GM23338 (cell line): ENCODE measurements at regions not wholly inside any gene's neighbourhood (a gene's known extent, or its start where the extent isn't known, plus 50 kb on each side); places are given as distances from the start of the nearest gene placed in this dataset.

Experiments used
- ATAC-seq: fragments of 200-7000 bp; cut with Tn5 transposase; 3 replicates; pipeline ENCODE4 v1.9.1; 2020
- DNase-seq: peaks from one replicate; pipeline ENCODE4 v3.0.0-alpha.2; 2015; ENCODE audit warnings: low spot score
- H2AFZ ChIP-seq: fragments of 200-600 bp; sonication (generic); 2 replicates; pipeline ENCODE4 v1.8.0; 2016; ENCODE audit warnings: antibody characterized with exemption, mild to moderate bottlenecking, moderate library complexity
- H3F3A ChIP-seq: fragments of 200-600 bp; sonication (generic); replicated peaks from 2 replicates; pipeline ENCODE4 v1.8.0; 2017; ENCODE audit warnings: antibody characterized with exemption, mixed run types, low read depth
- H3K27ac ChIP-seq: fragments of 200-600 bp; sonication (generic); 2 replicates; pipeline ENCODE4 v1.6.1; 2016; ENCODE audit warnings: low read depth
- H3K27me3 ChIP-seq: fragments of 200-600 bp; sonication (generic); 2 replicates; pipeline ENCODE4 v1.8.0; 2016; ENCODE audit warnings: mild to moderate bottlenecking, mixed run types, moderate library complexity; ENCODE audit not compliant: insufficient read depth
- H3K36me3 ChIP-seq: fragments of 200-600 bp; sonication (generic); 2 replicates; pipeline ENCODE4 v1.8.0; 2016; ENCODE audit warnings: mild to moderate bottlenecking; ENCODE audit not compliant: insufficient read depth
- H3K4me1 ChIP-seq: fragments of 200-600 bp; sonication (generic); 2 replicates; pipeline ENCODE4 v1.8.0; 2016; ENCODE audit warnings: mild to moderate bottlenecking, moderate library complexity; ENCODE audit not compliant: insufficient read depth
- H3K4me2 ChIP-seq: fragments of 200-600 bp; sonication (generic); 2 replicates; pipeline ENCODE4 v1.7.1; 2017; ENCODE audit warnings: mixed run types
- H3K4me3 ChIP-seq: fragments of 200-600 bp; sonication (generic); 2 replicates; pipeline ENCODE4 v1.6.1; 2016; ENCODE audit warnings: mixed run types
- H3K79me2 ChIP-seq: fragments of 200-600 bp; sonication (generic); replicated peaks from 2 replicates; pipeline ENCODE4 v1.8.0; 2017; ENCODE audit warnings: mild to moderate bottlenecking; ENCODE audit not compliant: insufficient read depth
- H3K9me2 ChIP-seq: fragments of 200-600 bp; sonication (generic); 2 replicates; pipeline ENCODE4 v1.8.0; 2017; ENCODE audit not compliant: insufficient read depth
- H4K20me1 ChIP-seq: fragments of 200-600 bp; sonication (generic); replicated peaks from 2 replicates; pipeline ENCODE4 v1.8.0; 2017; ENCODE audit warnings: mild to moderate bottlenecking; ENCODE audit not compliant: insufficient read depth
- H3K27ac Mint-ChIP-seq: 2 replicates; pipeline ENCODE4 v1.8.0; 2020; ENCODE audit warnings: inconsistent platforms, mild to moderate bottlenecking, moderate library complexity, mixed read lengths
- H3K27me3 Mint-ChIP-seq: 3 replicates; pipeline ENCODE4 v1.8.0; 2022; ENCODE audit warnings: low read depth, mild to moderate bottlenecking, moderate library complexity, mixed read lengths, inconsistent platforms; ENCODE audit not compliant: insufficient read depth, poor library complexity
- H3K36me3 Mint-ChIP-seq: 3 replicates; pipeline ENCODE4 v1.8.0; 2021; ENCODE audit warnings: low read depth, mild to moderate bottlenecking, inconsistent platforms, moderate library complexity, mixed read lengths
- H3K4me1 Mint-ChIP-seq: 3 replicates; pipeline ENCODE4 v1.8.0; 2020; ENCODE audit warnings: mild to moderate bottlenecking, inconsistent platforms, mixed read lengths
- H3K4me3 Mint-ChIP-seq: 3 replicates; pipeline ENCODE4 v1.8.0; 2021; ENCODE audit warnings: moderate library complexity, mild to moderate bottlenecking, inconsistent platforms, mixed read lengths
- H3K9me3 Mint-ChIP-seq: 3 replicates; pipeline ENCODE4 v1.8.0; 2020; ENCODE audit warnings: moderate library complexity, mild to moderate bottlenecking, inconsistent platforms, mixed read lengths
- CREB1 ChIP-seq: fragments of 250-450 bp; sonication (Bioruptor Pico); IDR thresholded peaks from 2 replicates; pipeline ENCODE4 v1.5.0; 2020; ENCODE audit warnings: low read depth, mild to moderate bottlenecking, moderate library complexity
- CTCF ChIP-seq, 2 experiments: fragments of 200-600 bp in 1 of 2; sonication (generic) in 1 of 2; conservative IDR thresholded peaks; 2 replicates each; pipeline versions ENCODE4 v1.5.1 to v1.6.1; 2016 to 2017; ENCODE audit warnings: antibody characterized with exemption in 2 of 2, low read depth in 2 of 2, mild to moderate bottlenecking in 2 of 2, moderate library complexity in 1 of 2
- ETS1 ChIP-seq: IDR thresholded peaks from 2 replicates; pipeline ENCODE4 v1.6.1; 2016; ENCODE audit warnings: antibody characterized with exemption
- EZH2 ChIP-seq: fragments of 200-600 bp; sonication (generic); IDR thresholded peaks from one replicate; pipeline ENCODE4 v1.8.0; 2017; ENCODE audit warnings: antibody characterized with exemption, mild to moderate bottlenecking, low read depth; ENCODE audit not compliant: unreplicated experiment
- EZH2phosphoT487 ChIP-seq: fragments of 200-600 bp; sonication (generic); IDR thresholded peaks from one replicate; pipeline ENCODE4 v1.8.1; 2018; ENCODE audit warnings: antibody characterized with exemption; ENCODE audit not compliant: unreplicated experiment
- JUNB ChIP-seq: IDR thresholded peaks from one replicate; pipeline ENCODE4 v1.6.1; 2016; ENCODE audit warnings: antibody characterized with exemption; ENCODE audit not compliant: unreplicated experiment
- NANOG ChIP-seq: IDR thresholded peaks from 2 replicates; pipeline ENCODE4 v1.6.1; 2016; ENCODE audit warnings: antibody characterized with exemption, borderline replicate concordance
- POLR2AphosphoS5 ChIP-seq: IDR thresholded peaks from 2 replicates; pipeline ENCODE4 v1.6.1; 2016; ENCODE audit warnings: antibody characterized with exemption, low read depth
- REST ChIP-seq: IDR thresholded peaks from one replicate; pipeline ENCODE4 v1.6.1; 2018; ENCODE audit warnings: antibody characterized with exemption; ENCODE audit not compliant: unreplicated experiment
- STAT1 ChIP-seq: IDR thresholded peaks from one replicate; pipeline ENCODE4 v1.6.1; 2016; ENCODE audit warnings: antibody characterized with exemption; ENCODE audit not compliant: unreplicated experiment
- ZNF114 ChIP-seq: fragments of 250-450 bp; sonication (Bioruptor Pico); IDR thresholded peaks from 2 replicates; pipeline ENCODE4 v1.5.0; 2020; ENCODE audit warnings: mild to moderate bottlenecking, moderate library complexity
- ZNF331 ChIP-seq: fragments of 250-450 bp; sonication (Bioruptor Pico); IDR thresholded peaks from 2 replicates; pipeline ENCODE4 v1.5.0; 2020; ENCODE audit warnings: low read depth, mild to moderate bottlenecking, moderate library complexity
- ZNF462 ChIP-seq: fragments of 250-450 bp; sonication (Bioruptor Pico); IDR thresholded peaks from 2 replicates; pipeline ENCODE4 v1.5.0; 2020; ENCODE audit warnings: mild to moderate bottlenecking, moderate library complexity

GRCh38 chr2:19579461-19579860 lies 221.0 kb upstream of the OSR1 start:
- Histone ChIP-seq H3K9me2 (no peaks in the 10 kb centered on the region), H3K4me2 (no peak overlapping the region), H4K20me1 (no peaks in the 10 kb centered on the region), H3K27me3 (no peaks in the 10 kb centered on the region), H3K27ac (no peak overlapping the region), H3K36me3 (no peaks in the 10 kb centered on the region), H3K79me2 (no peaks in the 10 kb centered on the region), H3K4me3 (no peak overlapping the region), H3K4me1 (0 out of 2 replicates have a peak, but pooled peaks cover 4% of the 10 kb centered on the region), H2AFZ (no peak overlapping the region), H3F3A (no peaks in the 10 kb centered on the region)
- H3K9me3 Mint-ChIP-seq, result no peaks in the 10 kb centered on the region
- peaks cover 7% of the 10 kb centered on the region; the same call in 2 of the 3 replicates for H3K4me1 Mint-ChIP-seq
- H3K27me3 Mint-ChIP-seq, result peaks cover 4% of the 10 kb centered on the region
- DNase-seq (no peak), ATAC-seq (no peak)
- TF ChIP-seq EZH2 (no peak), STAT1 (no peak), ZNF462 (CRISPR knock-in tag) (no peak), EZH2phosphoT487 (no peak), CTCF (conservative IDR thresholded peaks at IDR 0.05; ENCODE audit: low read depth in 2 of 2) (no peak), POLR2AphosphoS5 (no peak), JUNB (no peak), ETS1 (no peak), ZNF114 (CRISPR knock-in tag) (no peak), CREB1 (no peak), REST (no peak), NANOG (no peak), ZNF331 (CRISPR knock-in tag) (no peak)
- H3K4me3 Mint-ChIP-seq, result no peak overlapping the region
- no peaks in the 10 kb centered on the region for H3K36me3 Mint-ChIP-seq
- no peak overlapping the region for H3K27ac Mint-ChIP-seq
